Common myeloid progenitor, CD34-positive (primary cell): ENCODE measurements at regions not wholly inside any gene's neighbourhood (a gene's known extent, or its start where the extent isn't known, plus 50 kb on each side); places are given as distances from the start of the nearest gene placed in this dataset.

Experiments
- CTCF ChIA-PET: fragments of 350-600 bp; sonication (Branson Sonifier 250); formaldehyde crosslinking; loops from one replicate; lab custom pipeline; 2021; ENCODE audit warnings: antibody characterized with exemption; lab: Charles Lee
- POLR2A ChIA-PET: fragments of 350-600 bp; sonication (Branson Sonifier 250); formaldehyde crosslinking; loops from one replicate; lab custom pipeline; 2021; ENCODE audit warnings: antibody characterized with exemption; lab: Charles Lee
- DNase-seq, 3 donors: peaks; one replicate each; pipeline versions ENCODE4 v3.0.0 to v3.0.0-alpha.2; 2013
- H3K27ac ChIP-seq, 2 experiments: 1 replicate in 1 of 2; 2 replicates in 1 of 2; pipeline ENCODE4 v1.7.0; 2013; ENCODE audit warnings: inconsistent platforms in 2 of 2, low read length in 2 of 2, mild to moderate bottlenecking in 2 of 2, low read depth in 1 of 2, moderate library complexity in 1 of 2; ENCODE audit not compliant: severe bottlenecking in 2 of 2, insufficient read depth in 1 of 2, poor library complexity in 1 of 2
- H3K27me3 ChIP-seq, 5 experiments: replicated peaks in 2 of 5; 1 replicate in 3 of 5; 2 replicates in 2 of 5; pipeline versions ENCODE4 v1.6.1 to v1.7.0; 2013; ENCODE audit warnings: low read length in 4 of 5, mild to moderate bottlenecking in 2 of 5, moderate library complexity in 2 of 5, inconsistent platforms in 1 of 5; ENCODE audit not compliant: insufficient read depth in 5 of 5, control insufficient read depth in 4 of 5
- H3K36me3 ChIP-seq, 4 experiments: 1 replicate in 2 of 4; 2 replicates in 2 of 4; pipeline versions ENCODE4 v1.6.1 to v1.7.0; 2013; ENCODE audit warnings: low read length in 3 of 4, control low read depth in 1 of 4, mild to moderate bottlenecking in 1 of 4; ENCODE audit not compliant: control insufficient read depth in 4 of 4, insufficient read depth in 4 of 4
- H3K4me1 ChIP-seq, 4 experiments: 1 replicate in 3 of 4; 2 replicates in 1 of 4; pipeline versions ENCODE4 v1.6.1 to v1.7.1; 2013; ENCODE audit warnings: low read length in 3 of 4, mild to moderate bottlenecking in 3 of 4, control low read depth in 1 of 4, inconsistent platforms in 1 of 4, moderate library complexity in 1 of 4; ENCODE audit not compliant: control insufficient read depth in 4 of 4, insufficient read depth in 4 of 4; ENCODE audit errors: control extremely low read depth in 1 of 4
- H3K4me3 ChIP-seq, 7 experiments: 1 replicate in 4 of 7; 2 replicates in 3 of 7; pipeline versions ENCODE4 v1.5.1 to v1.7.0; 2013; ENCODE audit warnings: mild to moderate bottlenecking in 7 of 7, low read length in 6 of 7, moderate library complexity in 6 of 7, inconsistent platforms in 2 of 7, low read depth in 2 of 7, control low read depth in 1 of 7; ENCODE audit not compliant: insufficient read depth in 4 of 7, control insufficient read depth in 1 of 7; ENCODE audit errors: extremely low read depth in 1 of 7
- H3K9me3 ChIP-seq, 5 experiments: 1 replicate in 4 of 5; 2 replicates in 1 of 5; pipeline versions ENCODE4 v1.6.1 to v1.7.1; 2013; ENCODE audit warnings: low read length in 4 of 5, mild to moderate bottlenecking in 2 of 5, inconsistent platforms in 1 of 5, low read depth in 1 of 5, moderate library complexity in 1 of 5; ENCODE audit not compliant: control insufficient read depth in 4 of 5, insufficient read depth in 2 of 5; ENCODE audit errors: control extremely low read depth in 1 of 5
- WGBS: methylation state at CpG from one replicate; pipeline ENCODE4 v1.1.5; 2013; ENCODE audit not compliant: insufficient coverage; 5-methylcytosine and 5-hydroxymethylcytosine counted together

GRCh38 chr3:166560253-166560652 lies 723.0 kb upstream of the BCHE start:
- no peaks in the 10 kb centered on the region for H3K36me3 ChIP-seq
- no peak for DNase-seq
- CTCF ChIA-PET, result no interaction called here
- peaks cover 0 to 1% (median 0%) of the 10 kb centered on the region in 5 experiments for H3K9me3 ChIP-seq
- H3K4me1 ChIP-seq, result no peaks in the 10 kb centered on the region
- 94% methylated on average over 6 of the region's 7 CpGs for WGBS
- H3K27me3 ChIP-seq, result no peaks in the 10 kb centered on the region
- POLR2A ChIA-PET, result no interaction called here
- no peak overlapping the region for H3K4me3 ChIP-seq
- no peak overlapping the region for H3K27ac ChIP-seq

- DNase-seq, result no peak
- POLR2A ChIA-PET, result no interaction called here
- CTCF ChIA-PET, result no interaction called here
- 100% methylated on average over 1 of the region's 3 CpGs for WGBS
- Histone ChIP-seq H3K36me3 (no peaks in the 10 kb centered on the region), H3K4me1 (no peaks in the 10 kb centered on the region), H3K27me3 (no peaks in the 10 kb centered on the region), H3K27ac (no peak overlapping the region), H3K9me3 (peaks cover 0 to 1% (median 0%) of the 10 kb centered on the region in 5 experiments), H3K4me3 (no peak overlapping the region)
Observed at GRCh38 chr3:166556955-166557354, 719.7 kb upstream of the BCHE start.

- no peak for DNase-seq
- 100% methylated on average over 1 of the region's 1 CpG for WGBS
- Histone ChIP-seq H3K36me3 (no peaks in the 10 kb centered on the region), H3K4me3 (no peak overlapping the region), H3K27me3 (no peaks in the 10 kb centered on the region), H3K27ac (no peak overlapping the region), H3K9me3 (no peaks in the 10 kb centered on the region), H3K4me1 (no peaks in the 10 kb centered on the region)
- ChIA-PET CTCF (no interaction called here), POLR2A (no interaction called here)
Observed at GRCh38 chr3:166554023-166554422, 716.8 kb upstream of the BCHE start.

GRCh38 chr3:166533740-166534139 lies 696.5 kb upstream of the BCHE start:
- no CpG with 5 or more reads among the region's 2 CpGs for WGBS
- H3K36me3 ChIP-seq, result no peaks in the 10 kb centered on the region
- H3K9me3 ChIP-seq, result peaks cover 0 to 9% (median 2%) of the 10 kb centered on the region in 5 experiments
- ChIA-PET CTCF (no interaction called here), POLR2A (no interaction called here)
- H3K4me1 ChIP-seq, result peaks cover 0 to 4% (median 0%) of the 10 kb centered on the region in 4 experiments
- no peak overlapping the region for H3K4me3 ChIP-seq
- H3K27ac ChIP-seq, result no peak overlapping the region
- no peaks in the 10 kb centered on the region for H3K27me3 ChIP-seq
- DNase-seq, result no peak

- POLR2A ChIA-PET, result no interaction called here
- Histone ChIP-seq H3K4me1 (peaks cover 0 to 4% (median 0%) of the 10 kb centered on the region in 4 experiments), H3K36me3 (no peaks in the 10 kb centered on the region), H3K27ac (no peak overlapping the region), H3K27me3 (no peaks in the 10 kb centered on the region), H3K9me3 (peaks cover 0 to 9% (median 2%) of the 10 kb centered on the region in 5 experiments), H3K4me3 (no peak overlapping the region)
- DNase-seq, result no peak
- CTCF ChIA-PET, result no interaction called here
Observed at GRCh38 chr3:166531730-166532129, 694.5 kb upstream of the BCHE start.

GRCh38 chr3:166527325-166527724 lies 690.1 kb upstream of the BCHE start:
- peaks cover 0 to 9% (median 2%) of the 10 kb centered on the region in 5 experiments for H3K9me3 ChIP-seq
- H3K4me3 ChIP-seq, result no peak overlapping the region
- H3K27ac ChIP-seq, result no peak overlapping the region
- POLR2A ChIA-PET, result no interaction called here
- no peaks in the 10 kb centered on the region for H3K27me3 ChIP-seq
- H3K4me1 ChIP-seq, result peaks cover 0 to 4% (median 0%) of the 10 kb centered on the region in 4 experiments
- no peak for DNase-seq
- CTCF ChIA-PET, result no interaction called here
- WGBS, result no CpG with 5 or more reads among the region's 2 CpGs
- no peaks in the 10 kb centered on the region for H3K36me3 ChIP-seq

GRCh38 chr3:166526881-166527280 lies 689.7 kb upstream of the BCHE start:
- H3K9me3 ChIP-seq, result peaks cover 0 to 7% (median 2%) of the 10 kb centered on the region in 5 experiments
- no peak for DNase-seq
- H3K4me3 ChIP-seq, result no peak overlapping the region
- ChIA-PET POLR2A (no interaction called here), CTCF (no interaction called here)
- no peak overlapping the region for H3K27ac ChIP-seq
- no peaks in the 10 kb centered on the region for H3K36me3 ChIP-seq
- no peaks in the 10 kb centered on the region for H3K27me3 ChIP-seq
- 94% methylated on average over 2 of the region's 2 CpGs for WGBS
- H3K4me1 ChIP-seq, result peaks cover 0 to 4% (median 0%) of the 10 kb centered on the region in 4 experiments
